ENCODE measurements at regions not wholly inside any gene's neighbourhood (a gene's known extent, or its start where the extent isn't known, plus 50 kb on each side); places are given as distances from the start of the nearest gene placed in this dataset.

GRCh38 chr14:25904446-25904845 is 693.4 kb downstream of the NOVA1 start:
- no peak overlapping the region for H3K4me3 ChIP-seq (ENCODE audit: low read depth, low read length)
- no peak for TF ChIP-seq CTCF (conservative IDR thresholded peaks at IDR 0.05; ENCODE audit: low read depth, low read length)
- DNase-seq (ENCODE audit: low read depth) = peak; percentile 12

GRCh38 chr14:25899197-25899596 is 698.6 kb downstream of the NOVA1 start:
- no peak for DNase-seq (ENCODE audit: low read depth)
- TF ChIP-seq CTCF (conservative IDR thresholded peaks at IDR 0.05; ENCODE audit: low read depth, low read length) = no peak
- H3K4me3 ChIP-seq (ENCODE audit: low read depth, low read length) = no peak overlapping the region

- H3K4me3 ChIP-seq (ENCODE audit: low read depth, low read length) = no peak overlapping the region
- no peak for DNase-seq (ENCODE audit: low read depth)
- no peak for TF ChIP-seq CTCF (conservative IDR thresholded peaks at IDR 0.05; ENCODE audit: low read depth, low read length)
Measured at GRCh38 chr14:25896777-25897176, 701.1 kb downstream of the NOVA1 start.

GRCh38 chr14:25895740-25896139 is 702.1 kb downstream of the NOVA1 start:
- no peak overlapping the region for H3K4me3 ChIP-seq (ENCODE audit: low read depth, low read length)
- TF ChIP-seq CTCF (conservative IDR thresholded peaks at IDR 0.05; ENCODE audit: low read depth, low read length) = no peak
- DNase-seq (ENCODE audit: low read depth) = no peak

GRCh38 chr14:25887251-25887878 is 710.5 kb downstream of the NOVA1 start:
- no peak overlapping the region for H3K4me3 ChIP-seq (ENCODE audit: low read depth, low read length)
- no peak for TF ChIP-seq CTCF (conservative IDR thresholded peaks at IDR 0.05; ENCODE audit: low read depth, low read length)
- DNase-seq (ENCODE audit: low read depth) = peak; percentile 21

- TF ChIP-seq CTCF (conservative IDR thresholded peaks at IDR 0.05; ENCODE audit: low read depth, low read length) = no peak
- no peak for DNase-seq (ENCODE audit: low read depth)
- no peak overlapping the region for H3K4me3 ChIP-seq (ENCODE audit: low read depth, low read length)
Measured at GRCh38 chr14:25884657-25885056, 713.2 kb downstream of the NOVA1 start.

- no peak for TF ChIP-seq CTCF (conservative IDR thresholded peaks at IDR 0.05; ENCODE audit: low read depth, low read length)
- H3K4me3 ChIP-seq (ENCODE audit: low read depth, low read length) = no peak overlapping the region
- no peak for DNase-seq (ENCODE audit: low read depth)
Measured at GRCh38 chr14:25882899-25883298, 714.9 kb downstream of the NOVA1 start.

All from choroid plexus epithelial cell (primary cell).